Gastrocnemius medialis (tissue), 4 donors: ENCODE measurements at regions not wholly inside any gene's neighbourhood (a gene's known extent, or its start where the extent isn't known, plus 50 kb on each side); places are given as distances from the start of the nearest gene placed in this dataset.

Experiments used
- CTCF ChIP-seq, 5 experiments: fragments of 450-650 bp in 3 of 5; fragments of 200-600 bp in 2 of 5; sonication (generic) in 2 of 5; IDR thresholded peaks in 4 of 5; conservative IDR thresholded peaks in 1 of 5; 1 replicate in 4 of 5; 2 replicates in 1 of 5; pipeline ENCODE4 v1.5.1; 2016 to 2019; ENCODE audit warnings: antibody characterized with exemption in 5 of 5, mild to moderate bottlenecking in 3 of 5, moderate library complexity in 3 of 5
- POLR2A ChIP-seq, 2 donors: fragments of 450-650 bp; IDR thresholded peaks; one replicate each; pipeline ENCODE4 v1.6.1; 2017; ENCODE audit warnings: antibody characterized with exemption in 2 of 2, mild to moderate bottlenecking in 2 of 2, moderate library complexity in 2 of 2

GRCh38 chr5:34574936-34575467, 81.1 kb upstream of the RAI14 start:
- TF ChIP-seq CTCF (IDR thresholded peaks at IDR 0.05 in 4 of 5, conservative IDR thresholded peaks at IDR 0.05 in 1 of 5) (no peak), POLR2A (IDR thresholded peaks at IDR 0.05) (no peak)
